Vagina (tissue), 2 donors: ENCODE measurements at regions not wholly inside any gene's neighbourhood (a gene's known extent, or its start where the extent isn't known, plus 50 kb on each side); places are given as distances from the start of the nearest gene placed in this dataset.

Experiments used
- CTCF ChIP-seq, 3 experiments: fragments of 450-650 bp in 2 of 3; fragments of 200-600 bp in 1 of 3; sonication (generic) in 1 of 3; IDR thresholded peaks; one replicate each; pipeline ENCODE4 v1.5.1; 2017 to 2019; ENCODE audit warnings: antibody characterized with exemption in 3 of 3, mild to moderate bottlenecking in 2 of 3, moderate library complexity in 2 of 3
- POLR2A ChIP-seq, 2 donors: fragments of 450-650 bp; IDR thresholded peaks; one replicate each; pipeline ENCODE4 v1.6.1; 2017; ENCODE audit warnings: antibody characterized with exemption in 2 of 2, mild to moderate bottlenecking in 2 of 2, moderate library complexity in 2 of 2

GRCh38 chr3:64805978-64806377, 118.2 kb upstream of the ADAMTS9 start:
- TF ChIP-seq POLR2A (IDR thresholded peaks at IDR 0.05) (no peak), CTCF (IDR thresholded peaks at IDR 0.05) (no peak)
